Esophagus muscularis mucosa (tissue), 4 donors: ENCODE measurements at regions not wholly inside any gene's neighbourhood (a gene's known extent, or its start where the extent isn't known, plus 50 kb on each side); places are given as distances from the start of the nearest gene placed in this dataset.

Source experiments
- DNase-seq: peaks from one replicate; pipeline ENCODE4 v3.0.0-alpha.2; 2017; ENCODE audit errors: extremely low spot score
- H3K27ac ChIP-seq, 4 donors: fragments of 200-600 bp; sonication (generic); replicated peaks in 1 of 4; 1 replicate in 3 of 4; 2 replicates in 1 of 4; pipeline ENCODE4 v1.5.1; 2016 to 2019; ENCODE audit warnings: mild to moderate bottlenecking in 1 of 4
- H3K27me3 ChIP-seq, 4 donors: fragments of 200-600 bp; sonication (generic); one replicate each; pipeline versions ENCODE4 v1.5.1 to v1.6.0; 2016 to 2019
- H3K36me3 ChIP-seq, 4 donors: fragments of 200-600 bp; sonication (generic); one replicate each; pipeline ENCODE4 v1.5.1; 2016 to 2019
- H3K4me1 ChIP-seq, 4 donors: fragments of 200-600 bp; sonication (generic); one replicate each; pipeline ENCODE4 v1.5.1; 2016 to 2019
- H3K4me3 ChIP-seq, 4 donors: fragments of 200-600 bp; sonication (generic); 1 replicate in 2 of 4; 2 replicates in 2 of 4; pipeline ENCODE4 v1.5.1; 2016 to 2019; ENCODE audit warnings: mild to moderate bottlenecking in 4 of 4, moderate library complexity in 1 of 4
- H3K9me3 ChIP-seq, 4 donors: fragments of 200-600 bp; sonication (generic); 1 replicate in 3 of 4; 2 replicates in 1 of 4; pipeline ENCODE4 v1.5.1; 2016 to 2019
- EP300 ChIP-seq: sonication (generic); formaldehyde crosslinking; IDR thresholded peaks from one replicate; pipeline ENCODE4 v1.6.1; 2017; ENCODE audit warnings: antibody characterized with exemption
- POLR2A ChIP-seq: fragments of 450-650 bp; IDR thresholded peaks from one replicate; pipeline ENCODE4 v1.6.1; 2017; ENCODE audit warnings: antibody characterized with exemption, moderate library complexity, mild to moderate bottlenecking, low read depth
- POLR2AphosphoS5 ChIP-seq, 2 donors: sonication (generic); formaldehyde crosslinking; IDR thresholded peaks; one replicate each; pipeline ENCODE4 v1.6.1; 2017; ENCODE audit warnings: antibody characterized with exemption in 2 of 2
- WGBS: methylation state at CpG from one replicate; pipeline ENCODE4 v1.1.5; 2018; 5-methylcytosine and 5-hydroxymethylcytosine counted together
- intact Hi-C: fragments of 100-400 bp; cut with DNase I; formaldehyde crosslinking; loops from one replicate; pipeline ENCODE4 v1.15.1; 2023
- TF ChIP-seq, protein P1 (sequence below), 3 experiments: fragments of 200-600 bp in 2 of 3; fragments of 450-650 bp in 1 of 3; sonication (generic) in 2 of 3; IDR thresholded peaks; one replicate each; pipeline ENCODE4 v1.5.1; 2017 to 2019; ENCODE audit warnings: antibody characterized with exemption in 3 of 3, mild to moderate bottlenecking in 2 of 3, moderate library complexity in 1 of 3

DNA sequence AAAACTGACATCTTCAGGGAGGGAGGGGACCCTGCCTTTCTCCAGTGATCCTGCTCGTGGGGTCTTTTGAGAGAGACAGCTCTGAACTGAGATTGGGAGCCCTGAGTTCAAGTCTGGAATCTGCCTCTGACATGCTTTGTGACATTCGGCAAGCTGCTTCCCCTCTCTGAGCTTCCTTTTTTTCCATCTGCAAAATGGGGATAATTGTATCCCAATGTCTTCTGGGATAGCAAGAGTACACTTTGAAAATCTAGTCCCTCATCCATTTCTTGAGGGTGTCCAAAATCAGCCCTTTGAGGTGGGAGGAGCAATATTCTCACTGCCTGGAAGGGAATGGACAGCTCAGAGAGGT lies 186.3 kb downstream of the RGS3 start:
- no peak for DNase-seq
- H3K9me3 ChIP-seq: no peaks in the 10 kb centered on the region
- intact Hi-C loops: no loop called here
- no peaks in the 10 kb centered on the region for H3K36me3 ChIP-seq
- H3K4me3 ChIP-seq: no peak overlapping the region
- H3K27me3 ChIP-seq: no peaks in the 10 kb centered on the region
- H3K27ac ChIP-seq: no peak overlapping the region
- WGBS: 96% methylated on average over 2 of the region's 2 CpGs
- TF ChIP-seq, protein P1, sequence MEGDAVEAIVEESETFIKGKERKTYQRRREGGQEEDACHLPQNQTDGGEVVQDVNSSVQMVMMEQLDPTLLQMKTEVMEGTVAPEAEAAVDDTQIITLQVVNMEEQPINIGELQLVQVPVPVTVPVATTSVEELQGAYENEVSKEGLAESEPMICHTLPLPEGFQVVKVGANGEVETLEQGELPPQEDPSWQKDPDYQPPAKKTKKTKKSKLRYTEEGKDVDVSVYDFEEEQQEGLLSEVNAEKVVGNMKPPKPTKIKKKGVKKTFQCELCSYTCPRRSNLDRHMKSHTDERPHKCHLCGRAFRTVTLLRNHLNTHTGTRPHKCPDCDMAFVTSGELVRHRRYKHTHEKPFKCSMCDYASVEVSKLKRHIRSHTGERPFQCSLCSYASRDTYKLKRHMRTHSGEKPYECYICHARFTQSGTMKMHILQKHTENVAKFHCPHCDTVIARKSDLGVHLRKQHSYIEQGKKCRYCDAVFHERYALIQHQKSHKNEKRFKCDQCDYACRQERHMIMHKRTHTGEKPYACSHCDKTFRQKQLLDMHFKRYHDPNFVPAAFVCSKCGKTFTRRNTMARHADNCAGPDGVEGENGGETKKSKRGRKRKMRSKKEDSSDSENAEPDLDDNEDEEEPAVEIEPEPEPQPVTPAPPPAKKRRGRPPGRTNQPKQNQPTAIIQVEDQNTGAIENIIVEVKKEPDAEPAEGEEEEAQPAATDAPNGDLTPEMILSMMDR (IDR thresholded peaks at IDR 0.05): no peak
- TF ChIP-seq POLR2AphosphoS5 (IDR thresholded peaks at IDR 0.05) (no peak), POLR2A (no peak), EP300 (no peak)
- peaks cover 18 to 35% (median 22%) of the 10 kb centered on the region in 4 donors for H3K4me1 ChIP-seq

DNA sequence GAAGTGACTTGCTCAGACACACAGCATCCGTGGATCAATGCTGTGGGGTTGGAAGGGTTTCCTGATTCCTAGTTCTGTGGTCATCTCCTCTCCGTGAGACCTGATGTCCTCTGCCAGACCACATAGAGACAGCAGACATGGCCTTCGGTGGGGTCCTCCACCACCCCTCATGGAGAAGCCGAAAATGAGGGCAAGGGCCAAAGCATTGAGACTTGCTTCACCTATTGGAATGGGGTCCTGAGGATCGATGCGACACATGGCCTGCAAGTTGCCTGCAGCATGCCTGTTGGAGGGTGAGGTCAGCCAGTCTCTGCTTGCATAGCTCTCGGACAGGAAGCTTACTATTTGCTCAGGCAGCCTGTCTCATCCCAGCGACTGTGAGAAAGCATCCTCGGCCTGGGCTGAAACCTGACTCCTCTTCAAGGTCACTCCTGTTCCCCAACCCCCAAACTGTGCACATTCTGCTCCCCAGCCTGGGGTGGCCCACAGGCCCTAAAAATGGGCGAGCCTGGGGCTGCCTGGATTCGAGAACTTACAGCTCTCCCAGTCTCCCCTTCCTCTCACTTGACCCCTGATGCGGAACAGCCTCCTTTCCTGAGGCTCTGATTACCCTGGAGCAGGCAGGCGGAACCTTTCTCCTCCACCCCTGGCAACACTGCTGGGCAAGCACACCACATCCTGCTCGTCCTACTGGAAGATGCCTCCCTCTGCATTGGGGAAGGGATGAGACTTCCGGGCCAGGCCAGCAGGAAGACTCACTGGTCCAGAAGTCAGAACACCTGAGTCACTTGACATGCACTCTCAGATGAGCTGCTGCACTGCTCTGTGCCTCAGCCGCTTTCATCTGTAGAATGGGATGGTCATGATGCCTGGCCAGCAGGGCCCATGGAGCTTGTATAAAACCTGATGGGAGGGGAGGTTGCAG lies 186.9 kb downstream of the RGS3 start:
- H3K9me3 ChIP-seq: no peaks in the 10 kb centered on the region
- intact Hi-C loops: no loop called here
- DNase-seq: no peak
- TF ChIP-seq POLR2AphosphoS5 (IDR thresholded peaks at IDR 0.05) (no peak), EP300 (no peak), POLR2A (no peak)
- TF ChIP-seq, protein P1 (IDR thresholded peaks at IDR 0.05): no peak
- H3K27ac ChIP-seq: no peak overlapping the region
- 93% methylated on average over 16 of the region's 16 CpGs for WGBS
- H3K4me1 ChIP-seq: peaks cover 24 to 40% (median 28%) of the 10 kb centered on the region in 4 donors
- no peak overlapping the region for H3K4me3 ChIP-seq
- no peaks in the 10 kb centered on the region for H3K36me3 ChIP-seq
- H3K27me3 ChIP-seq: no peaks in the 10 kb centered on the region

DNA sequence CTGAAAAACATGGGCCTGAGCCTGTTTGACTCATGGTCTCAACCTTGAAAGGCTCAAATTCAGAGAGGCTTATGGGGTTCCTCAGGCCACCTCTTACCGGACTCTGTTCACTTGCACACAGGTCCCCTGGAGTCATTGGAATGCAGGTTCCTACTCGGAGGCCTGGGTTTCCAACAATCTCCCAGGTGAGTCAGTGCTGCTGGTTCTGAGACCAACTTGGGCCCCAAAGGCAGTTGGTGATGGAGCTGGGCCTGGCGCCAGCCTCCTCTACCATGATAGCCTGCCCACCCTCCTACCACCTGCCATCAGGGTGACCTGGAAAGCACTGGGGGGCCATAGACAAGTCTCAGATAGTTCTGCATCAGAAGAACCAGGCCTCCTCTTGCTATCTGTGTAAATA lies 188.4 kb downstream of the RGS3 start:
- no peaks in the 10 kb centered on the region for H3K9me3 ChIP-seq
- H3K27ac ChIP-seq: no peak overlapping the region
- H3K4me3 ChIP-seq: no peak overlapping the region
- TF ChIP-seq POLR2AphosphoS5 (IDR thresholded peaks at IDR 0.05) (no peak), EP300 (no peak), POLR2A (no peak)
- TF ChIP-seq, protein P1 (IDR thresholded peaks at IDR 0.05): no peak
- no peaks in the 10 kb centered on the region for H3K36me3 ChIP-seq
- H3K4me1 ChIP-seq: peaks cover 28 to 43% (median 33%) of the 10 kb centered on the region in 4 donors
- DNase-seq: no peak
- H3K27me3 ChIP-seq: no peaks in the 10 kb centered on the region
- WGBS: no CpG with 5 or more reads among the region's 3 CpGs
- intact Hi-C loops: no loop called here

DNA sequence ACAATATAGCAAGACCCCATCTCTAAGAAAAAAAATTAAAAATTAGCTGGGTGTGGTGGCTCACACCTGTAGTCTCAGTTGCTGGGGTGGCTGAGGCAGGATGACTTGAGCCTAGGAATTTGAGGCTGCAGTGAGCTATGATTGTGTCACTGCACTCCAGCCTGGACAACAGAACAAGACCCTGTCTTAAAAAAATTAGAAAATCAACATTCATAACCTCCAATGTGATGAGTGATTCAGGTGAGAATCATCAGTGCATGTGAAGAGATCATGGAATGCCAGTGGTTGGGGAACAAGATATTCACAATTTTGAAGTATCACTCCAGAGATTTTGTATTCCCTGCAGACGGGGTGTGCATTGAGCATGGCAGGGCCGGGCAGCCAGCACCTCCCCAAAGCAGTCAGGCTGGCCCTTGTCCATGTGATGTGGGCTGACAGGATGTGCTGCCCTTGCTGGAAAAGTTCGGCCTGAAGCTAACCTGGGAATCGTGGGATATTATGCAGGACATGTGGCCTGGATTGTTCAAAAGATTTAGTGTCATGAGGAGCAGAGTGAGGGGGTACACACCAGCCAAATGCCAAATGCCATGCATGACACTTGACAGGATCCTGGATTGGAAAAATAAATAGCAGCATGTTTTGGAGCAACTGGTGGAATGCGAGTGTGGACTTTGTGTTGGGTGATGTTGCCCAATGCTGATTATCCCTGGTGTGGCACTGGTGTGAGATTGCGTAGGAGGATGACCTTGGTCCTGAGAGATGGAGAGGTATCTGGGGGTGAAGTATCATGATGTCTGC lies 189.0 kb downstream of the RGS3 start:
- TF ChIP-seq POLR2AphosphoS5 (IDR thresholded peaks at IDR 0.05): no peak
- no peak for TF ChIP-seq EP300
- TF ChIP-seq, protein P1 (IDR thresholded peaks at IDR 0.05): no peak
- no peak for TF ChIP-seq POLR2A
- H3K27ac ChIP-seq: no peak overlapping the region
- H3K4me3 ChIP-seq: no peak overlapping the region
- peaks cover 32 to 48% (median 39%) of the 10 kb centered on the region in 4 donors for H3K4me1 ChIP-seq
- DNase-seq: no peak
- intact Hi-C loops: no loop called here
- no peaks in the 10 kb centered on the region for H3K27me3 ChIP-seq
- no peaks in the 10 kb centered on the region for H3K36me3 ChIP-seq
- no peaks in the 10 kb centered on the region for H3K9me3 ChIP-seq
- WGBS: 73% methylated on average over 6 of the region's 6 CpGs
